Vagina (tissue), 2 donors: ENCODE measurements at regions not wholly inside any gene's neighbourhood (a gene's known extent, or its start where the extent isn't known, plus 50 kb on each side); places are given as distances from the start of the nearest gene placed in this dataset.

Source experiments
- DNase-seq, 2 donors: peaks; one replicate each; pipeline ENCODE4 v3.0.0-alpha.2; 2017; ENCODE audit errors: extremely low spot score in 2 of 2
- H3K27ac ChIP-seq: fragments of 200-600 bp; sonication (generic); one replicate; pipeline ENCODE4 v1.5.1; 2019
- H3K27me3 ChIP-seq: fragments of 200-600 bp; sonication (generic); one replicate; pipeline ENCODE4 v1.5.1; 2019
- H3K36me3 ChIP-seq, 2 donors: fragments of 200-600 bp; sonication (generic); one replicate each; pipeline ENCODE4 v1.5.1; 2017 to 2019
- H3K4me1 ChIP-seq: fragments of 200-600 bp; sonication (generic); one replicate; pipeline ENCODE4 v1.5.1; 2019
- H3K4me3 ChIP-seq, 2 donors: fragments of 200-600 bp; sonication (generic); 1 replicate in 1 of 2; 2 replicates in 1 of 2; pipeline ENCODE4 v1.5.1; 2016 to 2019
- H3K9me3 ChIP-seq: fragments of 200-600 bp; sonication (generic); one replicate; pipeline ENCODE4 v1.5.1; 2019
- CTCF ChIP-seq, 3 experiments: fragments of 450-650 bp in 2 of 3; fragments of 200-600 bp in 1 of 3; sonication (generic) in 1 of 3; IDR thresholded peaks; one replicate each; pipeline ENCODE4 v1.5.1; 2017 to 2019; ENCODE audit warnings: antibody characterized with exemption in 3 of 3, mild to moderate bottlenecking in 2 of 3, moderate library complexity in 2 of 3
- POLR2A ChIP-seq, 2 donors: fragments of 450-650 bp; IDR thresholded peaks; one replicate each; pipeline ENCODE4 v1.6.1; 2017; ENCODE audit warnings: antibody characterized with exemption in 2 of 2, mild to moderate bottlenecking in 2 of 2, moderate library complexity in 2 of 2
- POLR2AphosphoS5 ChIP-seq, 2 donors: sonication (generic); formaldehyde crosslinking; IDR thresholded peaks; one replicate each; pipeline ENCODE4 v1.9.0; 2017; ENCODE audit warnings: antibody characterized with exemption in 2 of 2, mild to moderate bottlenecking in 2 of 2, low read depth in 1 of 2; ENCODE audit not compliant: insufficient read depth in 1 of 2
- intact Hi-C: fragments of 100-400 bp; cut with DNase I; formaldehyde crosslinking; loops from one replicate; pipeline ENCODE4 v1.15.1; 2023

- Histone ChIP-seq H3K9me3 (no peaks in the 10 kb centered on the region), H3K27ac (no peak overlapping the region), H3K4me1 (no peaks in the 10 kb centered on the region), H3K27me3 (no peaks in the 10 kb centered on the region), H3K36me3 (no peaks in the 10 kb centered on the region), H3K4me3 (no peak overlapping the region)
- TF ChIP-seq POLR2A (IDR thresholded peaks at IDR 0.05) (no peak), POLR2AphosphoS5 (IDR thresholded peaks at IDR 0.05; ENCODE audit: insufficient read depth in 1 of 2, low read depth in 1 of 2) (no peak), CTCF (IDR thresholded peaks at IDR 0.05) (no peak)
- DNase-seq = peak in 1 of 2 donors; percentile 79
- intact Hi-C loops = no loop called here
These were observed 137.6 kb downstream of the TEX29 start for GRCh38 chr13:111458001-111458531.

DNA sequence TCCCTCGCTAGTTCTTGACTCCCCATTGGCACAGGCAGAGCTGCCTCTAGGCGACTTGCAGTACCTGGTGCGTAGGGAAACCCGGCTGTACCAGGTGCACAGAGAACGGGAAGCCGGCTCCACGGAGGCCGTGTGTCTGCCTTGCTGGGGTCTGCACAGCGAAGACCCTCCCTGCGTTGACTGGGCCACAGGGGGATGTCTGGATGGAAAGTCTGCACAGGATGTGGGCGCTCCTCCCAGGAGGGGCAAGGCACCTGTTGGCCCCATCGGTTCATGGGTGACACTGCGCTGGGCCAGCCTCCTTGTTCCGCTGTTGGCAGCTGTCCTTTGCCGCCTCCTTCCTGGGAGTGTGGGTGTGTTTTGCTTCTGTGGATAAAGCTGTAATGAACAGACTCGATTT, 138.3 kb downstream of the TEX29 start:
- intact Hi-C loops = no loop called here
- DNase-seq = peak; percentile 60 to 82
- H3K36me3 ChIP-seq = no peaks in the 10 kb centered on the region
- TF ChIP-seq CTCF (IDR thresholded peaks at IDR 0.05) (no peak), POLR2A (IDR thresholded peaks at IDR 0.05) (no peak), POLR2AphosphoS5 (IDR thresholded peaks at IDR 0.05; ENCODE audit: insufficient read depth in 1 of 2, low read depth in 1 of 2) (no peak)
- no peak overlapping the region for H3K4me3 ChIP-seq
- H3K27me3 ChIP-seq = no peaks in the 10 kb centered on the region
- H3K27ac ChIP-seq = no peak overlapping the region
- H3K9me3 ChIP-seq = no peaks in the 10 kb centered on the region
- H3K4me1 ChIP-seq = no peaks in the 10 kb centered on the region

DNA sequence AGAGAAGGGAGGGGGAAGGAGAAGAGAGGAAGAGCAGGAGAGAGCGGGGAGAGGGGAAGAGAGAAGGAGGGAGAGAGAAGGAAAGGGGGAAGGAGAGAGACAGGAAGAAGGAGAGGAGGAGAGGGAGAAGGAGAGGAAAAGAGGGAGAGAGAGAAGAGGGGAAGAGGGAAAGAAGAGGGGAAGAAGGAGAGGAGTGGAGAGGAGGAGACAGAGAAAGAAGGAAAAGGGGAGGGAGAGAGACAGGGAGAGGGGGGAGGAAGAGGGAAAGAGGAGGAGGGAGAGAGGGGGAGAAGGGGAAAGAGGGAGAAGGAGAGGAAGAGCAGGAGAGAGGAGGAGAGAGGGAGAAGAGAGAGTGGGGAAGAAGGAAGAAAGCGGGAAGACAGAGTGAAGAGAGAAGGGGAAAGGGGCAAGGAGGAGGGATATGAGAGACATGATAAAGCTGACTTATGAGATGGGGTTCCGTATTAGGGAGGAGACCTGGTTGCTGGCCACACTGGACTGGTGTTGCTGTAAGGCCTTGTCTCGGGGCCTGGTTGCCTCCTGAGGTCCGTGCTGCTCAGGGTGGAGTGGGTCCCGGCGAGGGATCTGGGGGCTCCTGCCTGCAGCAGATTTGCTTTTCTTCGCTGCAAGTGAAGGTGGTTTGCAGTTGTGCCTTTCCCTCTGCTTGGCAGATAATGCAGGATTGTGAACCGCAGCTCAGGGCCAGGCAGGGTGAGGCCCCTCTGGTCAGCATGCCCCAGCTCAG, 139.5 kb downstream of the TEX29 start:
- Histone ChIP-seq H3K4me3 (no peak overlapping the region), H3K4me1 (no peaks in the 10 kb centered on the region), H3K36me3 (no peaks in the 10 kb centered on the region), H3K9me3 (no peaks in the 10 kb centered on the region), H3K27me3 (no peaks in the 10 kb centered on the region), H3K27ac (no peak overlapping the region)
- DNase-seq = no peak
- TF ChIP-seq CTCF (IDR thresholded peaks at IDR 0.05) (no peak), POLR2AphosphoS5 (IDR thresholded peaks at IDR 0.05; ENCODE audit: insufficient read depth in 1 of 2, low read depth in 1 of 2) (no peak), POLR2A (IDR thresholded peaks at IDR 0.05) (no peak)
- intact Hi-C loops = no loop called here

- no peaks in the 10 kb centered on the region for H3K27me3 ChIP-seq
These were observed 140.4 kb downstream of the TEX29 start for GRCh38 chr13:111460548-111461444.

More at GRCh38 chr13:111460548-111461444, 140.4 kb downstream of the TEX29 start:
- Histone ChIP-seq H3K4me3 (no peak overlapping the region), H3K27ac (no peak overlapping the region), H3K4me1 (no peaks in the 10 kb centered on the region), H3K9me3 (no peaks in the 10 kb centered on the region), H3K36me3 (no peaks in the 10 kb centered on the region)
- TF ChIP-seq POLR2AphosphoS5 (IDR thresholded peaks at IDR 0.05; ENCODE audit: insufficient read depth in 1 of 2, low read depth in 1 of 2) = no peak
- no peak for TF ChIP-seq CTCF (IDR thresholded peaks at IDR 0.05)
- no peak for TF ChIP-seq POLR2A (IDR thresholded peaks at IDR 0.05)
- peak in 1 of 2 donors; percentile 81 for DNase-seq
- intact Hi-C loops = no loop called here
